Body of pancreas (tissue), 4 donors: ENCODE measurements at regions not wholly inside any gene's neighbourhood (a gene's known extent, or its start where the extent isn't known, plus 50 kb on each side); places are given as distances from the start of the nearest gene placed in this dataset.

Source experiments
- ATAC-seq: fragments of 150-250 bp; one replicate; pipeline ENCODE4 v1.9.1; 2016
- DNase-seq, 4 donors: peaks; one replicate each; pipeline ENCODE4 v3.0.0-alpha.2; 2019
- H3K27ac ChIP-seq, 4 donors: fragments of 200-600 bp; sonication (generic); 1 replicate in 3 of 4; 2 replicates in 1 of 4; pipeline versions ENCODE4 v1.5.1 to v1.6.1; 2016 to 2019; ENCODE audit warnings: mild to moderate bottlenecking in 1 of 4, mixed read lengths in 1 of 4, moderate library complexity in 1 of 4
- H3K27me3 ChIP-seq, 2 donors: fragments of 200-600 bp; sonication (generic); one replicate each; pipeline ENCODE4 v1.6.0; 2016; ENCODE audit warnings: mild to moderate bottlenecking in 1 of 2
- H3K36me3 ChIP-seq, 2 donors: fragments of 200-600 bp; sonication (generic); replicated peaks in 1 of 2; 2 replicates each; pipeline ENCODE4 v1.5.1; 2016; ENCODE audit warnings: low read depth in 2 of 2; ENCODE audit not compliant: insufficient read depth in 1 of 2
- H3K4me1 ChIP-seq: fragments of 200-600 bp; sonication (generic); one replicate; pipeline ENCODE4 v1.6.0; 2016
- H3K4me3 ChIP-seq, 2 donors: fragments of 200-600 bp; sonication (generic); 1 replicate in 1 of 2; 2 replicates in 1 of 2; pipeline ENCODE4 v1.5.1; 2016 to 2019
- H3K9me3 ChIP-seq, 3 donors: fragments of 200-600 bp; sonication (generic); 1 replicate in 2 of 3; 2 replicates in 1 of 3; pipeline ENCODE4 v1.5.1; 2016
- CTCF ChIP-seq, 7 experiments: fragments of 450-650 bp in 4 of 7; fragments of 200-600 bp in 3 of 7; sonication (generic) in 3 of 7; IDR thresholded peaks; one replicate each; pipeline ENCODE4 v1.5.1; 2016 to 2019; ENCODE audit warnings: antibody characterized with exemption in 7 of 7
- POLR2A ChIP-seq, 3 donors: fragments of 450-650 bp; IDR thresholded peaks; one replicate each; pipeline ENCODE4 v1.6.1; 2016; ENCODE audit warnings: antibody characterized with exemption in 3 of 3, mild to moderate bottlenecking in 2 of 3
- WGBS, 2 donors: methylation state at CpG; one replicate each; pipeline ENCODE4 v1.1.5; 2017; 5-methylcytosine and 5-hydroxymethylcytosine counted together
- intact Hi-C: fragments of 100-400 bp; cut with DNase I; formaldehyde crosslinking; loops from one replicate; pipeline ENCODE4 v1.15.1; 2023

GRCh38 chr18:77980275-77980674 lies 730.6 kb downstream of the GALR1 start:
- ATAC-seq (no peak), DNase-seq (no peak)
- TF ChIP-seq CTCF (IDR thresholded peaks at IDR 0.05) (no peak), POLR2A (IDR thresholded peaks at IDR 0.05) (no peak)
- Histone ChIP-seq H3K9me3 (no peaks in the 10 kb centered on the region), H3K27ac (no peak overlapping the region), H3K36me3 (no peaks in the 10 kb centered on the region), H3K27me3 (no peaks in the 10 kb centered on the region), H3K4me1 (no peaks in the 10 kb centered on the region), H3K4me3 (no peak overlapping the region)
- intact Hi-C loops: no loop called here
- 62 to 69% methylated on average over 10 of the region's 10 CpGs for WGBS, 2 donors

GRCh38 chr18:77981874-77982273 lies 732.2 kb downstream of the GALR1 start:
- no peaks in the 10 kb centered on the region for H3K36me3 ChIP-seq
- WGBS, 2 donors: 70 to 82% methylated on average over 2 of the region's 2 CpGs
- no peaks in the 10 kb centered on the region for H3K9me3 ChIP-seq
- H3K27ac ChIP-seq: no peak overlapping the region
- intact Hi-C loops: no loop called here
- no peak for DNase-seq
- H3K27me3 ChIP-seq: no peaks in the 10 kb centered on the region
- H3K4me3 ChIP-seq: no peak overlapping the region
- no peak for ATAC-seq
- TF ChIP-seq POLR2A (IDR thresholded peaks at IDR 0.05): no peak
- TF ChIP-seq CTCF (IDR thresholded peaks at IDR 0.05): no peak
- no peaks in the 10 kb centered on the region for H3K4me1 ChIP-seq

- Histone ChIP-seq H3K27me3 (no peaks in the 10 kb centered on the region), H3K9me3 (no peaks in the 10 kb centered on the region), H3K36me3 (no peaks in the 10 kb centered on the region), H3K4me3 (no peak overlapping the region), H3K27ac (no peak overlapping the region), H3K4me1 (no peaks in the 10 kb centered on the region)
- no peak for ATAC-seq
- intact Hi-C loops: no loop called here
- no peak for DNase-seq
- WGBS, 2 donors: 60 to 82% methylated on average over 7 to 10 of the region's 10 CpGs
- TF ChIP-seq CTCF (IDR thresholded peaks at IDR 0.05) (no peak), POLR2A (IDR thresholded peaks at IDR 0.05) (no peak)
Measured at GRCh38 chr18:77983270-77983669, 733.6 kb downstream of the GALR1 start.

- TF ChIP-seq POLR2A (IDR thresholded peaks at IDR 0.05): no peak
- TF ChIP-seq CTCF (IDR thresholded peaks at IDR 0.05): no peak
- no peak overlapping the region for H3K4me3 ChIP-seq
- DNase-seq: no peak
- no peaks in the 10 kb centered on the region for H3K27me3 ChIP-seq
- H3K4me1 ChIP-seq: no peaks in the 10 kb centered on the region
- H3K9me3 ChIP-seq: no peaks in the 10 kb centered on the region
- no peaks in the 10 kb centered on the region for H3K36me3 ChIP-seq
- intact Hi-C loops: no loop called here
- no peak for ATAC-seq
- 79 to 85% methylated on average over 14 of the region's 14 CpGs for WGBS, 2 donors
- H3K27ac ChIP-seq: no peak overlapping the region
Measured at GRCh38 chr18:77984178-77984577, 734.5 kb downstream of the GALR1 start.

- Histone ChIP-seq H3K27ac (no peak overlapping the region), H3K4me3 (no peak overlapping the region), H3K4me1 (no peaks in the 10 kb centered on the region), H3K27me3 (no peaks in the 10 kb centered on the region), H3K36me3 (no peaks in the 10 kb centered on the region), H3K9me3 (no peaks in the 10 kb centered on the region)
- ATAC-seq (no peak), DNase-seq (no peak)
- intact Hi-C loops: no loop called here
- 78 to 83% methylated on average over 8 of the region's 8 CpGs for WGBS, 2 donors
- no peak for TF ChIP-seq POLR2A (IDR thresholded peaks at IDR 0.05)
- no peak for TF ChIP-seq CTCF (IDR thresholded peaks at IDR 0.05)
Measured at GRCh38 chr18:77984833-77985232, 735.2 kb downstream of the GALR1 start.
